SW 1271 (cell line): ENCODE measurements at regions not wholly inside any gene's neighbourhood (a gene's known extent, or its start where the extent isn't known, plus 50 kb on each side); places are given as distances from the start of the nearest gene placed in this dataset.
"Not testable (repeated sequence)": the region's sequence is repeated elsewhere in the genome, so short reads cannot be mapped to it uniquely, and the experiment has no call there.

Experiments
- DNase-seq, 2 experiments: peaks; one replicate each; lab custom pipeline; 2025; lab: John Stamatoyannopoulos, UW

- DNase-seq = no peak
These were observed 1927.4 kb downstream of the PCDH9 start for GRCh38 chr13:65302691-65303090.

- no peak for DNase-seq
These were observed 1928.6 kb downstream of the PCDH9 start for GRCh38 chr13:65301506-65301905.

GRCh38 chr13:65300220-65300619, 1929.9 kb downstream of the PCDH9 start:
- no peak for DNase-seq

- DNase-seq = no peak
These were observed 1936.5 kb downstream of the PCDH9 start for GRCh38 chr13:65293530-65294198.

GRCh38 chr13:65292488-65292901, 1937.6 kb downstream of the PCDH9 start:
- DNase-seq = peak in 1 of 2 experiments; percentile 10

- no peak for DNase-seq
These were observed 1942.7 kb downstream of the PCDH9 start for GRCh38 chr13:65287405-65287804.

- DNase-seq = no peak
These were observed 1954.1 kb downstream of the PCDH9 start for GRCh38 chr13:65275838-65276630.

GRCh38 chr13:65275108-65275507, 1955.0 kb downstream of the PCDH9 start:
- no peak for DNase-seq

- DNase-seq = not testable (repeated sequence)
These were observed 1956.2 kb downstream of the PCDH9 start for GRCh38 chr13:65273811-65274420.

- no peak for DNase-seq
These were observed 1962.1 kb downstream of the PCDH9 start for GRCh38 chr13:65268009-65268408.

GRCh38 chr13:65265988-65266387, 1964.1 kb downstream of the PCDH9 start:
- no peak for DNase-seq

- no peak for DNase-seq
These were observed 1966.1 kb downstream of the PCDH9 start for GRCh38 chr13:65264066-65264465.

GRCh38 chr13:65260946-65261891, 1968.9 kb downstream of the PCDH9 start:
- no peak for DNase-seq

GRCh38 chr13:65240773-65241172, 1989.4 kb downstream of the PCDH9 start:
- DNase-seq = no peak

GRCh38 chr13:65236841-65237418, 1993.2 kb downstream of the PCDH9 start:
- DNase-seq = no peak

- DNase-seq = no peak
These were observed 2012.6 kb downstream of the PCDH9 start for GRCh38 chr13:65217471-65217995.

- DNase-seq = not testable (repeated sequence)
These were observed 2027.3 kb downstream of the PCDH9 start for GRCh38 chr13:65202845-65203244.

GRCh38 chr13:65188721-65189120, 2041.4 kb downstream of the PCDH9 start:
- DNase-seq = no peak

GRCh38 chr13:65168026-65168425, 2062.1 kb downstream of the PCDH9 start:
- no peak for DNase-seq

- no peak for DNase-seq
These were observed 2063.5 kb downstream of the PCDH9 start for GRCh38 chr13:65166675-65167074.

- DNase-seq = no peak
These were observed 2070.3 kb downstream of the PCDH9 start for GRCh38 chr13:65159803-65160202.
